HCT116 (cell line): ENCODE measurements at regions not wholly inside any gene's neighbourhood (a gene's known extent, or its start where the extent isn't known, plus 50 kb on each side); places are given as distances from the start of the nearest gene placed in this dataset.

ENCODE experiments used
- ATAC-seq: fragments of 200-7000 bp; cut with Tn5 transposase; 2 replicates; pipeline ENCODE4 v1.9.1; 2020; ENCODE audit warnings: mild to moderate bottlenecking, moderate library complexity
- BruUV-seq: library from RNA; stranded (reverse); fragments of 400-500 nt; replicated peaks from 2 replicates; lab custom pipeline; 2021; lab: Mats Ljungman, UMichigan
- CTCF ChIA-PET: fragments of 300-600 bp; sonication (Branson Sonifier 250); formaldehyde crosslinking; loops from one replicate; lab custom pipeline; 2021; ENCODE audit warnings: antibody characterized with exemption; lab: Charles Lee
- POLR2A ChIA-PET: fragments of 300-600, 350-600 bp; sonication (Branson Sonifier 250); formaldehyde crosslinking; loops from one replicate; lab custom pipeline; 2021; ENCODE audit warnings: antibody characterized with exemption; lab: Charles Lee
- RAD21 ChIA-PET, 2 experiments: fragments of 300-600 bp; sonication (Branson Sonifier 250); formaldehyde crosslinking; loops; one replicate each; lab custom pipeline; 2023; ENCODE audit warnings: low total read pairs in 2 of 2; ENCODE audit not compliant: uncharacterized antibody in 2 of 2, unreplicated experiment in 2 of 2, low non-redundant PET in 1 of 2; lab: Charles Lee
- DNase-seq: peaks from one replicate; pipeline ENCODE4 v3.0.0-alpha.2; 2010; ENCODE audit warnings: low read depth, low spot score
- H2AFZ ChIP-seq: fragments of 200-600 bp; shearing (Covaris generic), sonication (generic); 2 replicates; pipeline ENCODE4 v1.6.1; 2017; ENCODE audit warnings: low read depth, mixed run types, mixed read lengths, antibody characterized with exemption, low read length; ENCODE audit not compliant: poor library complexity, severe bottlenecking
- H3K27ac ChIP-seq: 2 replicates; pipeline ENCODE4 v1.5.1; 2012; ENCODE audit warnings: low read depth, low read length
- H3K27me3 ChIP-seq: fragments of 200-600 bp; sonication (generic); 2 replicates; pipeline ENCODE4 v1.6.1; 2016; ENCODE audit warnings: mixed run types, low read length, mixed read lengths; ENCODE audit not compliant: insufficient read depth
- H3K36me3 ChIP-seq, 2 experiments: fragments of 200-500 bp in 1 of 2; fragments of 200-600 bp in 1 of 2; sonication (Bioruptor generic) in 1 of 2; sonication (generic) in 1 of 2; 2 replicates each; pipeline versions ENCODE4 v1.5.1 to v1.6.1; 2014 to 2016; ENCODE audit warnings: low read length in 2 of 2, inconsistent platforms in 1 of 2, mixed read lengths in 1 of 2, mixed run types in 1 of 2; ENCODE audit not compliant: insufficient read depth in 2 of 2, control insufficient read depth in 1 of 2
- H3K4me1 ChIP-seq, 2 experiments: fragments of 200-600 bp in 1 of 2; sonication (generic) in 1 of 2; 2 replicates each; pipeline versions ENCODE4 v1.5.1 to v1.6.1; 2012 to 2017; ENCODE audit warnings: low read length in 2 of 2, inconsistent platforms in 1 of 2, mild to moderate bottlenecking in 1 of 2, mixed read lengths in 1 of 2, mixed run types in 1 of 2, moderate library complexity in 1 of 2; ENCODE audit not compliant: insufficient read depth in 2 of 2, control insufficient read depth in 1 of 2
- H3K4me2 ChIP-seq: fragments of 200-600 bp; sonication (generic); 2 replicates; pipeline ENCODE4 v1.6.1; 2017; ENCODE audit warnings: mixed run types, low read length, mixed read lengths
- H3K4me3 ChIP-seq, 2 experiments: fragments of 200-600 bp in 1 of 2; sonication (generic) in 1 of 2; replicated peaks in 1 of 2; 2 replicates each; pipeline ENCODE4 v1.5.1; 2011 to 2016; ENCODE audit warnings: low read length in 2 of 2, control low read depth in 1 of 2, low read depth in 1 of 2, mild to moderate bottlenecking in 1 of 2, mixed read lengths in 1 of 2, mixed run types in 1 of 2
- H3K79me2 ChIP-seq: fragments of 200-600 bp; sonication (generic); 2 replicates; pipeline ENCODE4 v1.6.1; 2017; ENCODE audit warnings: mild to moderate bottlenecking, mixed run types, low read length, moderate library complexity, mixed read lengths; ENCODE audit not compliant: insufficient read depth
- H3K9ac ChIP-seq: fragments of 200-600 bp; sonication (generic); 2 replicates; pipeline ENCODE4 v1.6.1; 2016; ENCODE audit warnings: low read length, mixed read lengths
- H3K9me2 ChIP-seq: fragments of 200-600 bp; sonication (generic), shearing (Covaris generic); 2 replicates; pipeline ENCODE4 v1.6.1; 2017; ENCODE audit warnings: mixed run types, mild to moderate bottlenecking, moderate library complexity; ENCODE audit not compliant: insufficient read depth
- H3K9me3 ChIP-seq, 2 experiments: fragments of 200-500 bp in 1 of 2; fragments of 200-600 bp in 1 of 2; sonication (Bioruptor generic) in 1 of 2; sonication (generic) in 1 of 2; 2 replicates each; pipeline ENCODE4 v1.6.1; 2014 to 2017; ENCODE audit warnings: low read length in 2 of 2, mixed read lengths in 2 of 2, inconsistent platforms in 1 of 2, low read depth in 1 of 2, mild to moderate bottlenecking in 1 of 2, mixed run types in 1 of 2, moderate library complexity in 1 of 2; ENCODE audit not compliant: control insufficient read depth in 1 of 2, insufficient read depth in 1 of 2
- H4K20me1 ChIP-seq: fragments of 200-600 bp; sonication (generic), shearing (Covaris generic); 2 replicates; pipeline ENCODE4 v1.6.1; 2017; ENCODE audit warnings: mixed run types, mild to moderate bottlenecking, moderate library complexity; ENCODE audit not compliant: insufficient read depth
- CEBPB ChIP-seq: IDR thresholded peaks from 2 replicates; pipeline ENCODE4 v1.6.1; 2012; ENCODE audit warnings: low read depth
- EGR1 ChIP-seq: IDR thresholded peaks from 2 replicates; pipeline ENCODE4 v1.6.1; 2012; ENCODE audit warnings: low read depth
- ELF1 ChIP-seq: IDR thresholded peaks from 2 replicates; pipeline ENCODE4 v1.6.1; 2012; ENCODE audit warnings: low read depth, borderline replicate concordance
- EZH2 ChIP-seq: fragments of 200-600 bp; sonication (generic); IDR thresholded peaks from 2 replicates; pipeline ENCODE4 v1.6.1; 2017; ENCODE audit warnings: antibody characterized with exemption, mixed run types
- EZH2phosphoT487 ChIP-seq: fragments of 200-600 bp; IDR thresholded peaks from 2 replicates; pipeline ENCODE4 v1.6.1; 2018; ENCODE audit warnings: antibody characterized with exemption, borderline replicate concordance
- FOSL1 ChIP-seq: IDR thresholded peaks from 2 replicates; pipeline ENCODE4 v1.6.1; 2012; ENCODE audit warnings: low read depth
- JUND ChIP-seq: IDR thresholded peaks from 2 replicates; pipeline ENCODE4 v1.6.1; 2012
- POLR2A ChIP-seq: IDR thresholded peaks from 2 replicates; pipeline ENCODE4 v1.7.0; 2011; ENCODE audit warnings: borderline replicate concordance; ENCODE audit not compliant: insufficient read depth, insufficient read length; ENCODE audit errors: extremely low read depth
- POLR2AphosphoS5 ChIP-seq: IDR thresholded peaks from 2 replicates; pipeline ENCODE4 v1.6.1; 2011; ENCODE audit warnings: mild to moderate bottlenecking, low read depth, low read length, moderate library complexity
- SIN3A ChIP-seq: IDR thresholded peaks from 2 replicates; pipeline ENCODE4 v1.6.1; 2012; ENCODE audit warnings: low read depth
- SP1 ChIP-seq: IDR thresholded peaks from 2 replicates; pipeline ENCODE4 v1.6.1; 2012; ENCODE audit warnings: low read depth
- SRF ChIP-seq: IDR thresholded peaks from 2 replicates; pipeline ENCODE4 v1.6.1; 2012; ENCODE audit warnings: low read depth
- TCF7L2 ChIP-seq: IDR thresholded peaks from 2 replicates; pipeline ENCODE4 v1.7.0; 2011; ENCODE audit warnings: borderline replicate concordance, inconsistent platforms; ENCODE audit not compliant: insufficient read depth, insufficient read length; ENCODE audit errors: extremely low read depth
- YY1 ChIP-seq: IDR thresholded peaks from 2 replicates; pipeline ENCODE4 v1.6.1; 2011; ENCODE audit warnings: low read length, low read depth, moderate library complexity, mild to moderate bottlenecking; ENCODE audit not compliant: insufficient replicate concordance; ENCODE audit errors: extremely low read depth
- intact Hi-C: fragments of 100-400 bp; cut with micrococcal nuclease; formaldehyde crosslinking; loops from 2 replicates; pipeline ENCODE4 v1.10.0; 2022
- TF ChIP-seq, protein P1 (sequence below), 3 experiments: fragments of 200-600 bp in 1 of 3; sonication (generic) in 1 of 3; IDR thresholded peaks in 2 of 3; conservative IDR thresholded peaks in 1 of 3; 2 replicates each; pipeline ENCODE4 v1.5.1; 2012 to 2017; ENCODE audit warnings: low read depth in 2 of 3, low read length in 2 of 3, antibody characterized with exemption in 1 of 3, borderline replicate concordance in 1 of 3, control low read depth in 1 of 3, mild to moderate bottlenecking in 1 of 3, mixed read lengths in 1 of 3, mixed run types in 1 of 3, moderate library complexity in 1 of 3; ENCODE audit not compliant: insufficient read depth in 1 of 3
- TF ChIP-seq, protein P2 (sequence below): IDR thresholded peaks from 2 replicates; pipeline ENCODE4 v1.6.1; 2012

DNA sequence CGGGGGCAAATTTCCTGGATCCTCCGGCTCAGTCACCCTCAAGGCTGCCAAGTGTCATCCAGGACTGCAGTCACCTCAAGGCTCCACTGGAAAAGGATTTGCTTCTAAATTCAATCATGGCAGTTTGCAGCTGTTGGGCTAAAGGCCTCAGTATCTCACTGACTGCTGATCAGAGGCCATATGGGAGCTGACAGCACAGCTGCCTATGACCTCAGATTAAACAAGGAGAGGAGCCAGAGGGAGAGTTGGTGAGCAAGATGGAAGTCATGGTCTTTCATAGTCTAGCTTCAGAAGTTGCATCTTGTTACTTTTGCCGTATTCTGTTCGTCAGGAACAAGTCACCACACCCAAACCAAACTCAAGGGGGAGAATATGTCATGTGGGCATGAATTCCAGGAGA is 849.7 kb downstream of the UQCRFS1 start:
- no peak overlapping the region for H3K4me2 ChIP-seq
- no peak for TF ChIP-seq SP1
- TF ChIP-seq CEBPB = no peak
- TF ChIP-seq, protein P1, sequence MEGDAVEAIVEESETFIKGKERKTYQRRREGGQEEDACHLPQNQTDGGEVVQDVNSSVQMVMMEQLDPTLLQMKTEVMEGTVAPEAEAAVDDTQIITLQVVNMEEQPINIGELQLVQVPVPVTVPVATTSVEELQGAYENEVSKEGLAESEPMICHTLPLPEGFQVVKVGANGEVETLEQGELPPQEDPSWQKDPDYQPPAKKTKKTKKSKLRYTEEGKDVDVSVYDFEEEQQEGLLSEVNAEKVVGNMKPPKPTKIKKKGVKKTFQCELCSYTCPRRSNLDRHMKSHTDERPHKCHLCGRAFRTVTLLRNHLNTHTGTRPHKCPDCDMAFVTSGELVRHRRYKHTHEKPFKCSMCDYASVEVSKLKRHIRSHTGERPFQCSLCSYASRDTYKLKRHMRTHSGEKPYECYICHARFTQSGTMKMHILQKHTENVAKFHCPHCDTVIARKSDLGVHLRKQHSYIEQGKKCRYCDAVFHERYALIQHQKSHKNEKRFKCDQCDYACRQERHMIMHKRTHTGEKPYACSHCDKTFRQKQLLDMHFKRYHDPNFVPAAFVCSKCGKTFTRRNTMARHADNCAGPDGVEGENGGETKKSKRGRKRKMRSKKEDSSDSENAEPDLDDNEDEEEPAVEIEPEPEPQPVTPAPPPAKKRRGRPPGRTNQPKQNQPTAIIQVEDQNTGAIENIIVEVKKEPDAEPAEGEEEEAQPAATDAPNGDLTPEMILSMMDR (IDR thresholded peaks at IDR 0.05 in 2 of 3, conservative IDR thresholded peaks at IDR 0.05 in 1 of 3; ENCODE audit: borderline replicate concordance in 1 of 3, insufficient read depth in 1 of 3, low read depth in 2 of 3, low read length in 2 of 3) = no peak
- no peaks in the 10 kb centered on the region for H3K36me3 ChIP-seq
- no peak for DNase-seq
- no TSS peak for BruUV-seq
- H3K4me1 ChIP-seq = no peaks in the 10 kb centered on the region
- intact Hi-C loops = no loop called here
- H3K9me2 ChIP-seq = no peaks in the 10 kb centered on the region
- no peak overlapping the region for H2AFZ ChIP-seq
- no peak overlapping the region for H3K4me3 ChIP-seq
- POLR2A ChIA-PET = no interaction called here
- CTCF ChIA-PET = no interaction called here
- RAD21 ChIA-PET = no interaction called here
- peaks cover 8 to 48% of the 10 kb centered on the region in 2 experiments; a peak in 2 of 4 replicates for H3K9me3 ChIP-seq
- no peaks in the 10 kb centered on the region for H4K20me1 ChIP-seq
- no peak overlapping the region for H3K27ac ChIP-seq
- H3K27me3 ChIP-seq = no peaks in the 10 kb centered on the region
- no peaks in the 10 kb centered on the region for H3K79me2 ChIP-seq
- no peak overlapping the region for H3K9ac ChIP-seq
- no peak for ATAC-seq

DNA sequence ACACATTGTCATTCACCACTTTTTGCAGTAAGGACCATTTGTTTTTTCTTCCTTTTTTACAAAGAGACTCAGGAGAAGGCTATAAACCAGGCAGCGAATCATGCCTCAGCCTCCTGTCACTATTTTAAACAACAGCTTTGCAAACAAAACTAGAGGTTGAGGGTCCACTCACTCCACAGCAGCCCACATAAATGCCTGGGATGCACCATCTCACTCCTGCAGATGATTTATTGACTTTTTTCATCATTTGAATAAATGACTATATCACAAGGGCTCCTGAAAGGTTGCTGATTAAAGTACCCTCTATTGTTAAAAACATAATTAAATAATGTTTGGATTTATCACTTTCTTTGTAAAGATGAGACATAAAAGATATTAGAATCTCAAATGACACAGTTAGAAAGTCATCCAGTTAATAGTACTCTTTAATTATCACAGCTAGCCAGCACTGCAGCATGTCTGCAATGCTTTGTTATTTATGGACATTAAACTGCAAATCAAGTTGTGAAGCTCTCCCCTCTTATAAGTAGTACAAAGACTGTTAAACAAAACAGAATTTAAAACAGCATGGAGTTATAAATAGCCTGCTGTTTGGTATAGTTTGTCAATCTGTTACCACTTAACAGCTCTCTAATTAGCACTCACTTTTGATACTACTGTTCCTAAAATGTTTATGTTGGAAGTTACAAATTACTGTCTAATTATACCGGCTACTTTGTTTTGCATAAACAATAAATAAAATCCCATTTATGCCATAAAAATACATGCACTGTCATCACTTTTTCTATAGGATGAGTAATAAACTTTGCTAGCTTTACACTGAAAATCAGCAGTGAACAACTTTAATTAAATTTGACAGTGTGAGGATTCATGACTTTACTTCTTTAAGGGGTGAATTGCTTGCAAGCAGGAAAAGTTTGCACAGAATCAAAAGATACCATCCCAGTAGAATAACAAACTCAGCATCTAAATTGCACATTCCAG is 853.2 kb downstream of the UQCRFS1 start:
- ChIA-PET POLR2A (no interaction called here), CTCF (no interaction called here), RAD21 (no interaction called here)
- Histone ChIP-seq H3K4me2 (no peak overlapping the region), H3K79me2 (no peaks in the 10 kb centered on the region), H3K4me1 (no peaks in the 10 kb centered on the region), H2AFZ (no peak overlapping the region), H3K4me3 (no peak overlapping the region), H3K9ac (no peak overlapping the region), H3K36me3 (no peaks in the 10 kb centered on the region), H3K9me2 (no peaks in the 10 kb centered on the region), H3K27me3 (no peaks in the 10 kb centered on the region), H4K20me1 (no peaks in the 10 kb centered on the region), H3K27ac (no peak overlapping the region), H3K9me3 (peaks cover 14 to 34% of the 10 kb centered on the region in 2 experiments; a peak in 2 of 4 replicates)
- no TSS peak for BruUV-seq
- no peak for DNase-seq
- ATAC-seq = no peak
- intact Hi-C loops = no loop called here
- TF ChIP-seq EZH2phosphoT487 (no peak), SRF (no peak), ELF1 (no peak), YY1 (no peak), JUND (no peak), POLR2AphosphoS5 (no peak), FOSL1 (no peak), EZH2 (no peak), TCF7L2 (no peak), POLR2A (no peak), SIN3A (no peak), EGR1 (no peak)
- TF ChIP-seq, protein P1 (IDR thresholded peaks at IDR 0.05 in 2 of 3, conservative IDR thresholded peaks at IDR 0.05 in 1 of 3; ENCODE audit: borderline replicate concordance in 1 of 3, insufficient read depth in 1 of 3, low read depth in 2 of 3, low read length in 2 of 3) = no peak
- TF ChIP-seq, protein P2, sequence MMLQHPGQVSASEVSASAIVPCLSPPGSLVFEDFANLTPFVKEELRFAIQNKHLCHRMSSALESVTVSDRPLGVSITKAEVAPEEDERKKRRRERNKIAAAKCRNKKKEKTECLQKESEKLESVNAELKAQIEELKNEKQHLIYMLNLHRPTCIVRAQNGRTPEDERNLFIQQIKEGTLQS = no peak
